Adipocyte (in vitro differentiated cells): ENCODE measurements at regions not wholly inside any gene's neighbourhood (a gene's known extent, or its start where the extent isn't known, plus 50 kb on each side); places are given as distances from the start of the nearest gene placed in this dataset.
A peak's percentile ranks its signal among the peaks of the same experiment; 100 is the strongest.
"Not testable (repeated sequence)": the region's sequence is repeated elsewhere in the genome, so short reads cannot be mapped to it uniquely, and the experiment has no call there.

Source experiments
- DNase-seq: peaks from one replicate; pipeline ENCODE4 v3.0.0-alpha.2; 2015; ENCODE audit warnings: low read depth
- H3K27me3 ChIP-seq: replicated peaks from 2 replicates; pipeline ENCODE4 v1.7.0; 2013; ENCODE audit warnings: mild to moderate bottlenecking, low read length, moderate library complexity; ENCODE audit not compliant: control insufficient read depth, insufficient read depth
- H3K36me3 ChIP-seq: 2 replicates; pipeline ENCODE4 v1.7.0; 2013; ENCODE audit warnings: low read length, mild to moderate bottlenecking, moderate library complexity; ENCODE audit not compliant: control insufficient read depth, insufficient read depth, severe bottlenecking
- H3K4me1 ChIP-seq: 2 replicates; pipeline ENCODE4 v1.7.0; 2013; ENCODE audit warnings: mild to moderate bottlenecking, low read length, moderate library complexity; ENCODE audit not compliant: control insufficient read depth, insufficient read depth
- H3K4me3 ChIP-seq: 2 replicates; pipeline ENCODE4 v1.7.0; 2013; ENCODE audit warnings: mild to moderate bottlenecking, low read length, moderate library complexity
- H3K9ac ChIP-seq: 2 replicates; pipeline ENCODE4 v1.7.0; 2013; ENCODE audit warnings: mild to moderate bottlenecking, low read length, moderate library complexity
- H3K9me3 ChIP-seq: 2 replicates; pipeline ENCODE4 v1.7.0; 2013; ENCODE audit warnings: mild to moderate bottlenecking, low read length, moderate library complexity; ENCODE audit not compliant: control insufficient read depth

DNA sequence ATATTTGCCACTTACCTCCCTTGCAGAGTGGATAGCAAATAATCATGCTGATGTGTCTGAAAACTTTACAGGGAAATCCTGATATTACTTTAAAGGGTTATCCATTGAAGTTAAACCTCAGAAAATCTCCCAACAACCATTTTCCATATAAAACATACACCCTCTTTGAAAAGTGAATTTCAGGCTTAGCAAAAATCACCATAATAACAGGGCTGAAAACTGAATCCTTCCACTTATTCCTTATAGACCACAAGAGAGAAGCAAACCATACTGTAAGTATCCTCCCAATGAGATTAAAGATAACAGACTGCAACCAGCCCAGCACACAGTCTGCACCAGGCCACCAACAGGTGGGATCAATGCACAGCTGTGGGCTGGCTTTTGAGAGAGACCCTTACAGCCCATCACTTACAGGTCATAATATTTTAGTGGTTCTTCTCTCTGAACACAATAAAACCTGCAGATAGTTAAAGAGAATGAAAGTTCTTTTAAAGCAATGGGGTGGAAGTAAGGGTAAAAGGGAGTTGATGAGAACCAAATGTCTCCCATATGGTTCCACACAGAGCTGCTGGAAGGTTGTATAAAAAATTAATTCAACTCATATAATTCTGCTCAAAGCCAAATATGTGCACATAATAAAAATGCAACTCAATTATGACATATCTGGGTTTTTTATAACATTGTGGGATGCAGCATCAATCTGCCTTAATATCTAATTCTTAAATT lies 376.2 kb upstream of the GRAMD2B start:
- Histone ChIP-seq H3K4me3 (no peak overlapping the region), H3K27me3 (no peaks in the 10 kb centered on the region), H3K9me3 (no peaks in the 10 kb centered on the region), H3K36me3 (no peaks in the 10 kb centered on the region), H3K4me1 (no peaks in the 10 kb centered on the region), H3K9ac (no peak overlapping the region)
- no peak for DNase-seq

DNA sequence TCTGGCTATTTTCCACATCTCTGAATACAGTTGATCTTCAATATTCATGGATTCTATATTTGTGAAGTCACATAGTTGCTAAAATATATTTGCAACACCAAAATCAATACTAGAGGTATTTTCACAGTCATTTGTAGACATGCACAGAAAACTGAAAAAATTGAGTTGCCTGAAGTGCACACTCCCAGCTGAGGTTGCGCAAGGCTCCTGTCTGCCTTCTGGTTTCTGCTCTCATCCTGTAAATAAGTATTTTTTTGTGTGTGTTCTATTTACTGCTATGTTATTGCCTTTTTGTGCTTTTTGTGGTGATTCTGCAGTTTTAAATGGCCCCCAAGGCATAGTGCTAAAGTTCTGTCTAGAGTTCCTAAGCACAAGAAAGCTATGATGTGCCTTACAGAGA lies 371.1 kb upstream of the GRAMD2B start:
- H3K27me3 ChIP-seq = no peaks in the 10 kb centered on the region
- H3K36me3 ChIP-seq = no peaks in the 10 kb centered on the region
- no peak overlapping the region for H3K9ac ChIP-seq
- no peaks in the 10 kb centered on the region for H3K9me3 ChIP-seq
- DNase-seq = peak; percentile 52
- no peak overlapping the region for H3K4me3 ChIP-seq
- no peaks in the 10 kb centered on the region for H3K4me1 ChIP-seq

DNA sequence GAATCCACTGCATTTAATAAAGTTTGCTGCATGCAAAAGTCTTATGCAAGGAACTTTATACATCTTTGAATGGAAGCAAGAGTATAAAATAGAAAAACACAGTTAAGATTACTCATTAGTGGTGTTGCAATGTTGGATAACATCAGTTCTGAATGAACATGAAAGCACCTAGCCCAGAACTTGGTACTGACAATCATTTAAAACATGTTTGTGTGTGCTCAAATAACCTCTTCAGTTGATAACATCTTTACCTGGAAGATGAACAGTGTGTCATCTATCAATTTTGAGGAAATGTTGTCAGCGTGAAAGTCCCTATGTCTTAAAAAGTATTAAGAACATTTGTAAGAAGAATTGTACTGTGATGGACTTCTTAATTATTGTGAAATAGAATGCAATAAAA lies 370.4 kb upstream of the GRAMD2B start:
- H3K4me1 ChIP-seq = no peaks in the 10 kb centered on the region
- no peaks in the 10 kb centered on the region for H3K9me3 ChIP-seq
- no peak overlapping the region for H3K9ac ChIP-seq

DNA sequence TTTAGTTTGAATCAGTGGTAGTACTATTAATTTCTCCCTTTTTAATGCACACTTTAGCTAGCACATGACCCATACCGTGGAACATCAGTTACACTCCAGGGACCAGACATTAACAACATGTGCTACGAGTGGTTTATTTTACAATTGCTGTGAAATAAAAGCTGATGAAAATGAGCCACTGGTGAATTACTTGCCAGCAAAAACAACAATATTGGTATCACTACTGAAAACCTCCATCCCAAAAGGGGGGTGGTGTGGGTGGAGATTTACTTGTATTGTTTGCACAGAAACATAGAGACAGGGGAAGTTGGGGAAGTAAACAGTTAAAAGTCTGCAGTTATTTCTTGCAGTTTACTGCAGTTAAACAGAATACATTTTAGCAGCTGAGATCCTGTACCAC lies 369.6 kb upstream of the GRAMD2B start:
- H3K9me3 ChIP-seq = no peaks in the 10 kb centered on the region
- no peaks in the 10 kb centered on the region for H3K27me3 ChIP-seq
- DNase-seq = no peak
- no peaks in the 10 kb centered on the region for H3K4me1 ChIP-seq
- no peaks in the 10 kb centered on the region for H3K36me3 ChIP-seq
- no peak overlapping the region for H3K9ac ChIP-seq
- no peak overlapping the region for H3K4me3 ChIP-seq

More for the DNA sequence above, 370.4 kb upstream of the GRAMD2B start:
- H3K4me3 ChIP-seq = no peak overlapping the region
- H3K36me3 ChIP-seq = no peaks in the 10 kb centered on the region
- no peaks in the 10 kb centered on the region for H3K27me3 ChIP-seq
- no peak for DNase-seq

DNA sequence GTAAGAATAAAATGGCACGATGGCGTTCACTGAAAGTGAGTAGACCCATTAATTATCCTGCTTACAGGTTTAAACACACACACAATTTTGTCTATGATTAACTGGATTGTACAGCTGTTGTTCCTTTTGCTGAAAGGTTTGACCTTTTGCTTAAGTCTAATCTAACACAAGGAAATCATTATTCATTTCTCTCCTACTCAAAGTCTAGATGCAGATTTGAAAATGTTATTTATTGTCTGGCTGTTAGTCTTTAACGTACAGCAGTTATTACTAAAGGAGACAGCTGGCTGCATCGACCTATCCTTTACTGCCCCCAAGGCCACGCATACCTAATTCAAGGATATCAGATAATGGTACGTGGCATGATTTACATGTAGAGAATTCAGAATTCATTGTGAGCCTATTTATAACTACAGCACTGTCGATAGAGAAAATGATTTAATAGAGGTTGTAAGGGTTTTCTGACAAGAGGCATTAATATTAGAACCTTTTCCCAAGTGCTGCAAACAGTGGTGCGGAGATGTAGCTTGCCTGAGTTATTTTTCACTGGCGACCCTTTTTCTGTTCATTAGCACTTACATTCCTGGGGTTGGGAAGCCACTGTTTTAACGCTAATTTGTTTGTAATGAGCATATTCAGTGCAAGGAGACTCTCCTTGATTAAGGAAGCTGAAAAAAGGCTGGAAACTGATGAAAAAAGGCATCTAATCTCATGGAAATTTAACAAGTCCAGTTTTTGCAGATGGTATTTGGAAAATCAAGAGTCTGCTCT lies 368.4 kb upstream of the GRAMD2B start:
- Histone ChIP-seq H3K9me3 (no peaks in the 10 kb centered on the region), H3K4me3 (no peak overlapping the region), H3K27me3 (no peaks in the 10 kb centered on the region), H3K9ac (no peak overlapping the region), H3K36me3 (no peaks in the 10 kb centered on the region), H3K4me1 (no peaks in the 10 kb centered on the region)
- no peak for DNase-seq

DNA sequence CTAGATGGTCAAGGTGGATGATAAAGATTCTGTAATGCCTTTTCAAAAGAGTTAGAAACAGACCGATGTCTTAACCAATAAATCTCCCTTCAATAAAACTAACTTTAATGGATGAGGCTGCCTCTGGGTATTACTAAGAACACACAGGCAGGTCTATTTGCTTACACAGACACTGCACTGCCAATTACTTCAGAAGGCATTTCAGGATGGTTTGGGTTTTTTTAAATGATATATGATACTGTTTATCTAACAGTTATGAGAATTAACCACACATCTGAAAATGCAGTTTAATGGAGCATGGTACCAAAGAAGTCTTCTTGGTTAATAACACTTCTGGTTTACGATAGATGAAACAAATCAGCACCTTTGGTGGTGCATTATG lies 367.9 kb upstream of the GRAMD2B start:
- Histone ChIP-seq H3K4me3 (no peak overlapping the region), H3K9ac (no peak overlapping the region), H3K4me1 (no peaks in the 10 kb centered on the region), H3K9me3 (no peaks in the 10 kb centered on the region), H3K27me3 (no peaks in the 10 kb centered on the region), H3K36me3 (no peaks in the 10 kb centered on the region)
- no peak for DNase-seq

DNA sequence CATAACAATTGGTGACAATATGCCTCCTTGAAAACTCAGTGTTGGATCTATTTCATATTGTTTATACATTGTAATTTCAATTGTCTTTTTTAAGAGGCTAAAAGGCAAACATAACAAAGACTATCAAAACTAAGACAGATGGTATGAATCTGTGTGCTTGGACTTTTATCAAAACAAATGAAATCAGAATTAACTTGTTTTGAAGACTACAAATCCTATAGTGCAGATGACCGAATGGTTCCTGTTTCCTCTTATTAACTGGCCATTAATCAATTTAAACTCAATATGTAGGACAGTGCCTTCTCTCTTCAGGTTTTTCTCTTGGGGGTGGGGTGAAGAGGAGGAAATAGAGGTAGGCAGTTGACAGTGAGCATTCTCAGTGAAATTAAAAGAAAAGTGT lies 366.9 kb upstream of the GRAMD2B start:
- H3K4me3 ChIP-seq = no peak overlapping the region
- DNase-seq = no peak
- no peaks in the 10 kb centered on the region for H3K4me1 ChIP-seq
- no peaks in the 10 kb centered on the region for H3K36me3 ChIP-seq
- H3K9ac ChIP-seq = no peak overlapping the region
- no peaks in the 10 kb centered on the region for H3K9me3 ChIP-seq
- no peaks in the 10 kb centered on the region for H3K27me3 ChIP-seq

DNA sequence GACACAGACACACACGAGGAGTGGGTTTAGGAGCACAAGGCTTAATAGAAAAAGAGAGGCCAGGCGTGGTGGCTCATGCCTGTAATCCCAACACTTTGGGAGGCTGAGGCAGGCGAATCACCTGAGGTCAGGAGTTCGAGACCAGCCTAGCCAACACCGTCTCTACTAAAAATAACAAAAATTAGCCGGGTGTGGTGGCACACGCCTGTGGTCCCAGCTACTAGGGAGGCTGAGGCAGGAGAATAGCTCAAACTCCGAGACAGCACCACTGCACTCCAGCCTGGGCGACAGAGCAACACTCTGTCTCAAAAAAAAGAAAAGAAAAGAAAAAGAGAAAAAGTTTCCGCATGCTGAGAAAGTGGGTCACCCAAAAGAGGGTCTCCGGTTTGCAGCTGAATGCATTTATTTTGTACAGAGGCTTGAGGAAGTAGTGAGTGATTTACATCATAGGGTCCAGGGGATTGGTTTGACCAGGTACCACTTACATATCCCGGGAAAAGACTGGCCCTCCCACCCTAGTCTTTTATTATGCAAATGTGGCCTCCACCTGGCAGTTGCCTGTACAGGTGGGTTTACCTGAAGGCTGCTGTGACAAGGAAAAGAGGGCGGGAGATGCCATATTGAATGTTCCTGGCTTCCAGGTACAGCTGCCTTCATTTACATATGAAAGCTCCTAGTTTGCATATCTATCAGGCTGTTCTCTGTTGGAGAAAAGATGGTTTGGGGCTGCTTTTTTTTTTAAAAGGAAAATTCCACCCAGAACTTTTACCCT lies 366.2 kb upstream of the GRAMD2B start:
- no peaks in the 10 kb centered on the region for H3K27me3 ChIP-seq
- H3K36me3 ChIP-seq = no peaks in the 10 kb centered on the region
- H3K4me1 ChIP-seq = no peaks in the 10 kb centered on the region
- DNase-seq = no peak
- H3K9ac ChIP-seq = no peak overlapping the region
- H3K4me3 ChIP-seq = no peak overlapping the region
- H3K9me3 ChIP-seq = no peaks in the 10 kb centered on the region

DNA sequence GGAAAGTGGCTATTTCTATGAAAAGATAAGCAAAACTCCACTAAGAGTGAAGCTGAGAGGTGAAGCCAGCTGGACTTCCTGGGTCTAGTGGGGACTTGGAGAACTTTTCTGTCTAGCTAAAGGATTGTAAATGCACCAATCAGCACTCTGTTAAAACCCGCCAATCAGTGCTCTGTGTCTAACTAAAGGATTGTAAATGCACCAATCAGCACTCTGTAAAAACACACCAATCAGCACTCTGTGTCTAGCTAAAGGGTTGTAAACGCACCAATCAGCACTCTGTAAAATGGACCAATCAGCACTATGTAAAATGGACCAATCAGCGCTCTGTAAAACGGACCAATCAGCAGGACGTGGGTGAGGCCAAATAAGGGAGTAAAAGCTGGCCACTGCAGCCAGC lies 364.8 kb upstream of the GRAMD2B start:
- DNase-seq, H3K9ac ChIP-seq, H3K4me3 ChIP-seq, H3K4me1 ChIP-seq, H3K27me3 ChIP-seq, H3K36me3 ChIP-seq, H3K9me3 ChIP-seq: not testable (repeated sequence)

DNA sequence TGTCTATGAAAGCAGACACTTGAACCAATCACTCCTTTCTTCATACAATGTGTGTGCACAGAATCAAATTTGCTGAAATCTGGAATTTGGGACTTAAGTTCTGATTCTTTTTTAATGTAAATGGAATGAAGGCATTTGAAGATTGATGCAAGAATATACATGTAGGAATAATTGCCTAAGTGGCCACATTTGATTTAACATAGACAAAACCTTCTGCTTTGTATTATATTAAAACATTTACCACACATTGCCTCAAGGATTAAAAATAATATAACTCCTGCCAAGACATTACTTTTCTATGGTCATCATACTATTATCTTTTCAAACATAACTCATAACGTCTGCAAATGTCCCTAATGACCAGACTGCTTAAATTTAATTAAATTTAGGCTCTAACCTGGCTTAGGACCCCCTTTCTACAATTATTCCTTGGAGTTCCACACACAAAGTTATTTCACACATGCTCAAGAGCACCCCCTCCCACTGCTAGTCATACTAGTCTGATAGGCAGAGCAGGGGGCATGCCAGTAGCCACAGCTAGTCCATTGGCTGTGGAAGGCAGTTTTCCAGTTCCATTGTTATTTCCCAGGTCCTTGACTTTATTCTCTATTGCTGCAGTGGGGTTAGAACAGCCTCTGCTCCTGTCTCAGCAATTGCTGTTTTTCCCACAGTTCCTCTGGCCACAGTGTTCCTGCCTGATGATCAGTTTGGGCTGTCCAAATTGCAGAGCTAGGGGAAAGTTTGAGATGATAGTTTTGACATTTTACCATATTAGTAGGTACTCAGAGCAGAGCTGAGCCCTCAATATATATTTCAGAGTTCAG lies 360.6 kb upstream of the GRAMD2B start:
- Histone ChIP-seq H3K9ac (no peak overlapping the region), H3K9me3 (no peaks in the 10 kb centered on the region), H3K4me1 (no peaks in the 10 kb centered on the region), H3K4me3 (no peak overlapping the region), H3K36me3 (no peaks in the 10 kb centered on the region), H3K27me3 (no peaks in the 10 kb centered on the region)
- DNase-seq = peak; percentile 23

DNA sequence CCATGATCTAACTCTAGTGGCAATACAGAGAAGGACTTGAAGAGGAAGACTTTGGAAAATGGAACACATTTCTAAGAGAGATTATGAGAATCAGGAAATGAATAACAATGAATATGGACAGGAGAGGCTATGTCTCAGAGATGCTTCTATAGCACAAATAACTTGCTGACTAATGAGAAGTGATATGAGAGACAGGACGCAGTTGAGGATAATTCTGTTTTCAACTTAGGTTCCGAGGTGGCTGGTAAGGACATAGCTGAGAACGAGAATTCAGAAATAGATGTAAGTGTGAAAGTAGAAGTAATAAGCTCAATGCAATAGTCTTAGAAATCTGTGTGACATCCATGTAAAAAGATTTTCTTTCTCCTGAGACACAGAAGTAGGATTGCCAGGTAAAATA lies 358.1 kb upstream of the GRAMD2B start:
- no peak for DNase-seq
- H3K36me3 ChIP-seq = no peaks in the 10 kb centered on the region
- no peaks in the 10 kb centered on the region for H3K9me3 ChIP-seq
- H3K9ac ChIP-seq = no peak overlapping the region
- no peaks in the 10 kb centered on the region for H3K4me1 ChIP-seq
- H3K4me3 ChIP-seq = no peak overlapping the region
- no peaks in the 10 kb centered on the region for H3K27me3 ChIP-seq
